ENCODE measurements at regions not wholly inside any gene's neighbourhood (a gene's known extent, or its start where the extent isn't known, plus 50 kb on each side); places are given as distances from the start of the nearest gene placed in this dataset.

GRCh38 chr4:86502081-86502480, 92.0 kb upstream of the PTPN13 start:
- Histone ChIP-seq H3K27ac (ENCODE audit: control insufficient read depth, insufficient read depth, low read length) (no peak overlapping the region), H3K36me3 (ENCODE audit: control insufficient read depth in 2 of 2, extremely low read depth in 1 of 2, insufficient read depth in 2 of 2, low read length in 2 of 2) (no peaks in the 10 kb centered on the region), H3K9ac (ENCODE audit: control insufficient read depth, extremely low read depth, insufficient read depth, low read length) (no peak overlapping the region), H2AFZ (ENCODE audit: control insufficient read depth, low read length) (no peak overlapping the region), H4K20me1 (ENCODE audit: control insufficient read depth, extremely low read depth, insufficient read depth, low read length) (no peaks in the 10 kb centered on the region), H3K4me1 (ENCODE audit: control insufficient read depth, extremely low read depth, insufficient read depth, low read length) (peaks cover 12% of the 10 kb centered on the region), H3K27me3 (ENCODE audit: control insufficient read depth, extremely low read depth, insufficient read depth, low read length) (no peaks in the 10 kb centered on the region), H3K9me3 (ENCODE audit: control insufficient read depth, low read depth, low read length) (no peaks in the 10 kb centered on the region), H3K4me2 (ENCODE audit: control insufficient read depth, extremely low read depth, insufficient read depth, low read depth, low read length) (no peak overlapping the region), H3K79me2 (ENCODE audit: control insufficient read depth, insufficient read depth, low read length) (no peaks in the 10 kb centered on the region), H3K9me1 (ENCODE audit: control insufficient read depth, extremely low read depth, insufficient read depth, low read length) (no peaks in the 10 kb centered on the region), H3K4me3 (ENCODE audit: control insufficient read depth in 2 of 3, extremely low read depth in 1 of 3, insufficient read depth in 2 of 3, low read depth in 1 of 3, low read length in 3 of 3) (no peak overlapping the region)
- dilution Hi-C loops (cut with MboI; ENCODE audit: extremely low pct_ligation_motif_present, low sequenced_read_pairs), result no loop called here
- FAIRE-seq (no peak), DNase-seq (ENCODE audit: low read depth, low spot score) (no peak)
- no peak for TF ChIP-seq EZH2 (IDR thresholded peaks at IDR 0.05; ENCODE audit: low read length)
- no peak for TF ChIP-seq CTCF (optimal IDR thresholded peaks at IDR 0.05 in 1 of 3, IDR thresholded peaks at IDR 0.05 in 1 of 3, conservative IDR thresholded peaks at IDR 0.05 in 1 of 3; ENCODE audit: extremely low read depth in 1 of 3, insufficient read depth in 2 of 3, low read length in 3 of 3)

GRCh38 chr4:86506591-86506990, 87.5 kb upstream of the PTPN13 start:
- FAIRE-seq, result peak; percentile 17

More at GRCh38 chr4:86506591-86506990, 87.5 kb upstream of the PTPN13 start:
- no peaks in the 10 kb centered on the region for H3K36me3 ChIP-seq (ENCODE audit: control insufficient read depth in 2 of 2, extremely low read depth in 1 of 2, insufficient read depth in 2 of 2, low read length in 2 of 2)
- no peaks in the 10 kb centered on the region for H3K4me1 ChIP-seq (ENCODE audit: control insufficient read depth, extremely low read depth, insufficient read depth, low read length)
- no peaks in the 10 kb centered on the region for H3K79me2 ChIP-seq (ENCODE audit: control insufficient read depth, insufficient read depth, low read length)
- no peak overlapping the region for H2AFZ ChIP-seq (ENCODE audit: control insufficient read depth, low read length)
- no peak for TF ChIP-seq EZH2 (IDR thresholded peaks at IDR 0.05; ENCODE audit: low read length)
- TF ChIP-seq CTCF (optimal IDR thresholded peaks at IDR 0.05 in 1 of 3, IDR thresholded peaks at IDR 0.05 in 1 of 3, conservative IDR thresholded peaks at IDR 0.05 in 1 of 3; ENCODE audit: extremely low read depth in 1 of 3, insufficient read depth in 2 of 3, low read length in 3 of 3), result no peak
- H3K4me3 ChIP-seq (ENCODE audit: control insufficient read depth in 2 of 3, extremely low read depth in 1 of 3, insufficient read depth in 2 of 3, low read depth in 1 of 3, low read length in 3 of 3), result no peak overlapping the region
- dilution Hi-C loops (cut with MboI; ENCODE audit: extremely low pct_ligation_motif_present, low sequenced_read_pairs), result no loop called here
- H3K27ac ChIP-seq (ENCODE audit: control insufficient read depth, insufficient read depth, low read length), result no peak overlapping the region
- no peaks in the 10 kb centered on the region for H4K20me1 ChIP-seq (ENCODE audit: control insufficient read depth, extremely low read depth, insufficient read depth, low read length)
- H3K27me3 ChIP-seq (ENCODE audit: control insufficient read depth, extremely low read depth, insufficient read depth, low read length), result no peaks in the 10 kb centered on the region
- DNase-seq (ENCODE audit: low read depth, low spot score), result no peak
- H3K9me1 ChIP-seq (ENCODE audit: control insufficient read depth, extremely low read depth, insufficient read depth, low read length), result no peaks in the 10 kb centered on the region
- H3K9me3 ChIP-seq (ENCODE audit: control insufficient read depth, low read depth, low read length), result no peaks in the 10 kb centered on the region
- H3K9ac ChIP-seq (ENCODE audit: control insufficient read depth, extremely low read depth, insufficient read depth, low read length), result no peak overlapping the region
- H3K4me2 ChIP-seq (ENCODE audit: control insufficient read depth, extremely low read depth, insufficient read depth, low read depth, low read length), result no peak overlapping the region

Data from keratinocyte (primary cell).